Trophoblast cell (in vitro differentiated cells and primary cell): ENCODE measurements at regions not wholly inside any gene's neighbourhood (a gene's known extent, or its start where the extent isn't known, plus 50 kb on each side); places are given as distances from the start of the nearest gene placed in this dataset.

Experiments
- DNase-seq, 2 donors: peaks; one replicate each; pipeline ENCODE4 v3.0.0-alpha.2; 2016
- H2AFZ ChIP-seq: 2 replicates; pipeline ENCODE4 v1.6.1; 2013; ENCODE audit warnings: low read length, moderate library complexity, mild to moderate bottlenecking; ENCODE audit not compliant: insufficient read depth, poor library complexity
- H2AK5ac ChIP-seq: 2 replicates; pipeline ENCODE4 v1.6.1; 2013; ENCODE audit warnings: mild to moderate bottlenecking, low read length
- H2BK120ac ChIP-seq: 2 replicates; pipeline ENCODE4 v1.6.1; 2013; ENCODE audit warnings: low read length, mild to moderate bottlenecking, moderate library complexity; ENCODE audit not compliant: insufficient read depth, poor library complexity
- H2BK12ac ChIP-seq: 2 replicates; pipeline ENCODE4 v1.6.1; 2013; ENCODE audit warnings: mild to moderate bottlenecking, low read length, moderate library complexity
- H2BK5ac ChIP-seq: 2 replicates; pipeline ENCODE4 v1.6.1; 2013; ENCODE audit warnings: low read length, low read depth, moderate library complexity, mild to moderate bottlenecking; ENCODE audit not compliant: poor library complexity
- H3K14ac ChIP-seq: 2 replicates; pipeline ENCODE4 v1.6.1; 2013; ENCODE audit warnings: mild to moderate bottlenecking, low read length
- H3K18ac ChIP-seq: 2 replicates; pipeline ENCODE4 v1.6.1; 2013; ENCODE audit warnings: mild to moderate bottlenecking, low read length
- H3K23ac ChIP-seq: 2 replicates; pipeline ENCODE4 v1.6.1; 2013; ENCODE audit warnings: low read length
- H3K27ac ChIP-seq: 2 replicates; pipeline ENCODE4 v1.5.1; 2013; ENCODE audit warnings: low read depth, mild to moderate bottlenecking, inconsistent platforms, low read length, moderate library complexity
- H3K27me3 ChIP-seq: 2 replicates; pipeline ENCODE4 v1.6.1; 2013; ENCODE audit warnings: inconsistent platforms, mild to moderate bottlenecking, low read length, moderate library complexity; ENCODE audit not compliant: insufficient read depth
- H3K36me3 ChIP-seq, 2 experiments: 1 replicate in 1 of 2; 2 replicates in 1 of 2; pipeline ENCODE4 v1.6.1; 2013; ENCODE audit warnings: low read length in 2 of 2, mild to moderate bottlenecking in 2 of 2, moderate library complexity in 1 of 2; ENCODE audit not compliant: insufficient read depth in 2 of 2, control insufficient read depth in 1 of 2
- H3K4ac ChIP-seq: 2 replicates; pipeline ENCODE4 v1.6.1; 2013; ENCODE audit warnings: low read depth, mild to moderate bottlenecking, low read length, moderate library complexity
- H3K4me1 ChIP-seq, 2 experiments: 1 replicate in 1 of 2; 2 replicates in 1 of 2; pipeline ENCODE4 v1.6.1; 2013; ENCODE audit warnings: low read length in 2 of 2, mild to moderate bottlenecking in 2 of 2, moderate library complexity in 1 of 2; ENCODE audit not compliant: insufficient read depth in 2 of 2, control insufficient read depth in 1 of 2
- H3K4me2 ChIP-seq: 2 replicates; pipeline ENCODE4 v1.6.1; 2013; ENCODE audit warnings: inconsistent platforms, mild to moderate bottlenecking, low read length, moderate library complexity
- H3K4me3 ChIP-seq: 2 replicates; pipeline ENCODE4 v1.5.1; 2013; ENCODE audit warnings: mild to moderate bottlenecking, low read depth, low read length, inconsistent platforms
- H3K79me1 ChIP-seq: one replicate; pipeline ENCODE4 v1.6.1; 2013; ENCODE audit warnings: low read length
- H3K79me2 ChIP-seq: 2 replicates; pipeline ENCODE4 v1.6.1; 2013; ENCODE audit warnings: low read length, mild to moderate bottlenecking; ENCODE audit not compliant: control insufficient read depth, insufficient read depth, poor library complexity
- H3K9ac ChIP-seq: 2 replicates; pipeline ENCODE4 v1.6.1; 2013; ENCODE audit warnings: mild to moderate bottlenecking, low read length
- H3K9me3 ChIP-seq: 2 replicates; pipeline ENCODE4 v1.6.1; 2013; ENCODE audit warnings: low read depth, mild to moderate bottlenecking, control low read depth, inconsistent platforms, low read length; ENCODE audit not compliant: insufficient read depth
- H4K12ac ChIP-seq: 2 replicates; pipeline ENCODE4 v1.6.1; 2013; ENCODE audit warnings: low read depth, mild to moderate bottlenecking, low read length, moderate library complexity
- H4K8ac ChIP-seq: 2 replicates; pipeline ENCODE4 v1.6.1; 2013; ENCODE audit warnings: low read depth, mild to moderate bottlenecking, low read length, moderate library complexity
- H4K91ac ChIP-seq: one replicate; pipeline ENCODE4 v1.6.1; 2013; ENCODE audit warnings: low read depth, mild to moderate bottlenecking, low read length, moderate library complexity
- WGBS: extraction: QIAGEN DNeasy Blood & Tissue Kit; methylation state at CpG from one replicate; pipeline ENCODE4 v1.1.7; 2013; ENCODE audit warnings: missing lambda C conversion rate; ENCODE audit not compliant: insufficient read length, insufficient coverage; ENCODE audit errors: extremely low coverage; 5-methylcytosine and 5-hydroxymethylcytosine counted together

DNA sequence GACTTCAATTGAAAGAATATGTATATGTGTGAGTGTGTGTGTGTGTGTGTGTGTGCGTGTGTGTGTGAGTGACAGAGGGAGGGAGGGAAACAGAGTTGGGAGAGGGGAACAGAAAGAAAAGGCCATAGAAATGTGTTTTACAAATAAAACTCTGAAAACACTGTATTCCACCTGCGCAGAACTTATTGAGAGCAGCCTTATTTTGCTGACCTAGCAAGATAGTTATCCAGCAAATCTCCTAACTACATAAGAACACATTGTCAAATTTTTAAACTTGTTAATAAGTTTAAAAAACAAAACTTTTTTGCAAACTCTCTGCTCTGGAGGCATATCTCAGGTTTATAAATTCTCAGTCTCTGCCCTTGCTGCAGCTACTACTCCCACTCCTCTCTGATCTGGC, 217.9 kb upstream of the NOCT start:
- Histone ChIP-seq H3K27ac (no peak overlapping the region), H2BK5ac (no peak overlapping the region), H3K9me3 (no peaks in the 10 kb centered on the region), H3K4me3 (no peak overlapping the region), H3K79me1 (no peaks in the 10 kb centered on the region), H3K27me3 (no peaks in the 10 kb centered on the region), H3K4me1 (no peaks in the 10 kb centered on the region), H3K23ac (no peak overlapping the region), H2AK5ac (no peak overlapping the region), H3K18ac (no peak overlapping the region), H2BK120ac (no peak overlapping the region), H2BK12ac (no peak overlapping the region), H3K4me2 (no peak overlapping the region), H2AFZ (no peak overlapping the region), H4K91ac (no peak overlapping the region), H3K36me3 (no peaks in the 10 kb centered on the region), H3K79me2 (no peaks in the 10 kb centered on the region), H3K14ac (no peak overlapping the region), H4K8ac (no peak overlapping the region), H3K9ac (no peak overlapping the region), H3K4ac (no peak overlapping the region), H4K12ac (no peak overlapping the region)
- no peak for DNase-seq
- WGBS = 100% methylated on average over 1 of the region's 2 CpGs

DNA sequence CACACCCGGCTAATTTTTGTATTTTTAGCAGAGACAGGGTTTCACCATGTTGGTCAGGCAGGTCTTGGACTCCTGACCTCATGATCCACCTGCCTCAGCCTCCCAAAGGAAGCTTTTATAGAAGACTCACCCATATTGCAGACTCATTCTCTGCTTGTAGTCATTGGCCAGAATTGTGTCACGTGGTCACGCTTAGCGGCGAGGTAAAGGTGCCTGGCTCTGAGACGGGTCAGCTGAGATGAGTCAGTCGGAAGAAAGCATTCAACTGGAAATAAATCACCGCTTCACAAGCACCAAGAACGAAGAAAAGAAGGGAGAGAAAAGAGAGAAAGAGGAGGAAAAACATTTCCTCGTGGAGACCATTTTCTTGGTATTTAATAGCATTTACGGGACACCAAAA, 218.8 kb upstream of the NOCT start:
- H4K12ac ChIP-seq = no peak overlapping the region
- no peak overlapping the region for H3K4ac ChIP-seq
- H3K9ac ChIP-seq = no peak overlapping the region
- no peak overlapping the region for H2AK5ac ChIP-seq
- no peaks in the 10 kb centered on the region for H3K4me1 ChIP-seq
- H3K27me3 ChIP-seq = no peaks in the 10 kb centered on the region
- peak; percentile 21 to 56 for DNase-seq
- no peak overlapping the region for H3K27ac ChIP-seq
- no peaks in the 10 kb centered on the region for H3K79me2 ChIP-seq
- no peak overlapping the region for H3K4me3 ChIP-seq
- no peak overlapping the region for H4K8ac ChIP-seq
- H2AFZ ChIP-seq = no peak overlapping the region
- no peak overlapping the region for H3K14ac ChIP-seq
- no peak overlapping the region for H4K91ac ChIP-seq
- no peaks in the 10 kb centered on the region for H3K79me1 ChIP-seq
- no peak overlapping the region for H2BK12ac ChIP-seq
- H3K4me2 ChIP-seq = no peak overlapping the region
- no CpG with 5 or more reads among the region's 11 CpGs for WGBS
- H3K18ac ChIP-seq = no peak overlapping the region
- no peaks in the 10 kb centered on the region for H3K9me3 ChIP-seq
- H3K36me3 ChIP-seq = no peaks in the 10 kb centered on the region
- H2BK120ac ChIP-seq = no peak overlapping the region
- no peak overlapping the region for H2BK5ac ChIP-seq
- no peak overlapping the region for H3K23ac ChIP-seq

DNA sequence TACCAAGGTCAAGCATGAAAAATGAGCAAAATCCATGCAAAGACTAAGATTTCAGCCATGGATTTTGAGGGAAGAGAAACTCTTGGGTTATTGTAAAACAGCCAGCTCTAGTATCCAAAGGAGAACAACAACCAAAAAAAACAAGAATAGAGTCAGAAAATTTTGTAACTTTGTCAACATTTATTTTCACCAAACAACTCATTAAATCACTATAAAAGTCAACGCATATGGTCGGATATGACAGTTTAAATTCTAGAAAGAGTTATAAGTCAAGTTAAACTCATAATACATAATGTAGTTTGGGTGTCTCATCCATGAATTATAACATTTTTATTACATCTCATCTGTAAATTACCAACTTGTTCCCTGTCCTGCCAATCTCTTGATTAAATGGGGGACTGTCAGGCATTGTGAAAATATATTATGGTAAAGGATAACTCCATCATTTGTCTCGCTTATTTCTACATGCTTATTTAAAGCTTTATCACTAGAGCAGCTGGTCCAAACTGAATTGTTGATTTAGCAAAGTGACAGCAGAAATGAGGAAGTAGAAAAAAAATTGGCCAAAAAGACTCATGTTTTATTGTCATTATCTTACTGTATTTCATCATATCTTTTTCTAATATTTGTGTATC, 224.8 kb upstream of the NOCT start:
- no peak overlapping the region for H3K14ac ChIP-seq
- peaks cover under 1% of the 10 kb centered on the region for H3K9me3 ChIP-seq
- no peaks in the 10 kb centered on the region for H3K79me2 ChIP-seq
- no CpG with 5 or more reads among the region's 3 CpGs for WGBS
- no peak overlapping the region for H3K18ac ChIP-seq
- H2AFZ ChIP-seq = no peak overlapping the region
- no peak overlapping the region for H3K27ac ChIP-seq
- no peaks in the 10 kb centered on the region for H3K27me3 ChIP-seq
- no peaks in the 10 kb centered on the region for H3K4me1 ChIP-seq
- H4K91ac ChIP-seq = no peak overlapping the region
- no peak overlapping the region for H3K9ac ChIP-seq
- no peak overlapping the region for H4K12ac ChIP-seq
- no peak for DNase-seq
- no peaks in the 10 kb centered on the region for H3K36me3 ChIP-seq
- H3K4me3 ChIP-seq = no peak overlapping the region
- no peak overlapping the region for H4K8ac ChIP-seq
- no peak overlapping the region for H2BK12ac ChIP-seq
- H3K79me1 ChIP-seq = no peaks in the 10 kb centered on the region
- no peak overlapping the region for H2BK5ac ChIP-seq
- no peak overlapping the region for H2BK120ac ChIP-seq
- H3K4me2 ChIP-seq = no peak overlapping the region
- no peak overlapping the region for H2AK5ac ChIP-seq
- H3K23ac ChIP-seq = no peak overlapping the region
- no peak overlapping the region for H3K4ac ChIP-seq

DNA sequence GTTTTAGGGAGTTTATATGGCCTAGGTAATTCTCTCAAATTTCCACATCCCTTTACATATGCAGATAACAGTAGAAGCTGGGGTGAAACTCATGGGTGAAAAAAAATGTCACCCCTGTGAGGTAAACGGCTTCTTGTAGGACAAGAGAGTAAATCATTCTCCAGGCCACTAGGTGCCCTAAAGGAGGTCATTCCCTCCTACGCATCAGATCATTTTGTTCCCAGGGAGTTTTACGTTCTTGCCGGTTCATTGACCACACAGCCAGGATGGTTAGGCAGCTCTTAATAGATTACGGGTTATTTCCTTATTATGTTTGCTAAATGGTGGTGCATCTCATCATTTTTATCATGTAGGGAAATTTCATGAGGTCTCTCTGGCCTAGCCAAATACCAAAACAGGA, 225.8 kb upstream of the NOCT start:
- no peak overlapping the region for H2BK12ac ChIP-seq
- H3K14ac ChIP-seq = no peak overlapping the region
- H3K79me1 ChIP-seq = no peaks in the 10 kb centered on the region
- no peak overlapping the region for H3K9ac ChIP-seq
- H2AFZ ChIP-seq = no peak overlapping the region
- no peak overlapping the region for H4K91ac ChIP-seq
- H4K8ac ChIP-seq = no peak overlapping the region
- no peak overlapping the region for H2AK5ac ChIP-seq
- no peak overlapping the region for H3K4ac ChIP-seq
- peaks cover 2% of the 10 kb centered on the region for H3K9me3 ChIP-seq
- no peak overlapping the region for H2BK5ac ChIP-seq
- H3K18ac ChIP-seq = no peak overlapping the region
- no peaks in the 10 kb centered on the region for H3K4me1 ChIP-seq
- no CpG with 5 or more reads among the region's 5 CpGs for WGBS
- H2BK120ac ChIP-seq = no peak overlapping the region
- H3K79me2 ChIP-seq = no peaks in the 10 kb centered on the region
- DNase-seq = no peak
- H3K36me3 ChIP-seq = no peaks in the 10 kb centered on the region
- no peak overlapping the region for H3K4me3 ChIP-seq
- no peak overlapping the region for H3K27ac ChIP-seq
- H3K27me3 ChIP-seq = no peaks in the 10 kb centered on the region
- H3K4me2 ChIP-seq = no peak overlapping the region
- H4K12ac ChIP-seq = no peak overlapping the region
- H3K23ac ChIP-seq = no peak overlapping the region
